ENCODE measurements at regions not wholly inside any gene's neighbourhood (a gene's known extent, or its start where the extent isn't known, plus 50 kb on each side); places are given as distances from the start of the nearest gene placed in this dataset.

DNA sequence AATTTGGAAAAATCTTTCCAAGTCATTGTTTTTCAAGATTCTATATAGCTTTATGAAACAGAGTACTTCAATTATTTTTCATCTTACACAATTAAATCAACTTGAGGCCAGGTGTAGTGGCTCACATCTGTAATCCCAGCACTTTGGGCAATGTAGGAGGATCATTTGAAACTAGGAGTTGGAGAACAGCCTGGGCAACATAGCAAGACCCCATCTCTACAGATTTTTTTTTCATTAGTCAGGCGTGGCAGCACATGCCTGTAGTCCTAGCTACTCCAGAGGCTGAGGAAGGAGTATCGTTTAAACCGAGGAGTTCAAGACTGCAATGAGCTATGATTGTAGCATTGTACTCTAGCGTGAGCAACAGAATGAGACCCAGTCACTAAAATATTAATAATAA lies 72.9 kb downstream of the BMP4 start:
- no peak for TF ChIP-seq CREB1 (IDR thresholded peaks at IDR 0.05)
- TF ChIP-seq CREB1 (CRISPR knock-in tag; IDR thresholded peaks at IDR 0.05) = no peak
- TF ChIP-seq, protein P1, sequence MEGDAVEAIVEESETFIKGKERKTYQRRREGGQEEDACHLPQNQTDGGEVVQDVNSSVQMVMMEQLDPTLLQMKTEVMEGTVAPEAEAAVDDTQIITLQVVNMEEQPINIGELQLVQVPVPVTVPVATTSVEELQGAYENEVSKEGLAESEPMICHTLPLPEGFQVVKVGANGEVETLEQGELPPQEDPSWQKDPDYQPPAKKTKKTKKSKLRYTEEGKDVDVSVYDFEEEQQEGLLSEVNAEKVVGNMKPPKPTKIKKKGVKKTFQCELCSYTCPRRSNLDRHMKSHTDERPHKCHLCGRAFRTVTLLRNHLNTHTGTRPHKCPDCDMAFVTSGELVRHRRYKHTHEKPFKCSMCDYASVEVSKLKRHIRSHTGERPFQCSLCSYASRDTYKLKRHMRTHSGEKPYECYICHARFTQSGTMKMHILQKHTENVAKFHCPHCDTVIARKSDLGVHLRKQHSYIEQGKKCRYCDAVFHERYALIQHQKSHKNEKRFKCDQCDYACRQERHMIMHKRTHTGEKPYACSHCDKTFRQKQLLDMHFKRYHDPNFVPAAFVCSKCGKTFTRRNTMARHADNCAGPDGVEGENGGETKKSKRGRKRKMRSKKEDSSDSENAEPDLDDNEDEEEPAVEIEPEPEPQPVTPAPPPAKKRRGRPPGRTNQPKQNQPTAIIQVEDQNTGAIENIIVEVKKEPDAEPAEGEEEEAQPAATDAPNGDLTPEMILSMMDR (IDR thresholded peaks at IDR 0.05 in 2 of 3, conservative IDR thresholded peaks at IDR 0.05 in 1 of 3; ENCODE audit: insufficient read depth in 2 of 3, low read depth in 1 of 3, low read length in 3 of 3) = no peak
- TF ChIP-seq, protein P2, sequence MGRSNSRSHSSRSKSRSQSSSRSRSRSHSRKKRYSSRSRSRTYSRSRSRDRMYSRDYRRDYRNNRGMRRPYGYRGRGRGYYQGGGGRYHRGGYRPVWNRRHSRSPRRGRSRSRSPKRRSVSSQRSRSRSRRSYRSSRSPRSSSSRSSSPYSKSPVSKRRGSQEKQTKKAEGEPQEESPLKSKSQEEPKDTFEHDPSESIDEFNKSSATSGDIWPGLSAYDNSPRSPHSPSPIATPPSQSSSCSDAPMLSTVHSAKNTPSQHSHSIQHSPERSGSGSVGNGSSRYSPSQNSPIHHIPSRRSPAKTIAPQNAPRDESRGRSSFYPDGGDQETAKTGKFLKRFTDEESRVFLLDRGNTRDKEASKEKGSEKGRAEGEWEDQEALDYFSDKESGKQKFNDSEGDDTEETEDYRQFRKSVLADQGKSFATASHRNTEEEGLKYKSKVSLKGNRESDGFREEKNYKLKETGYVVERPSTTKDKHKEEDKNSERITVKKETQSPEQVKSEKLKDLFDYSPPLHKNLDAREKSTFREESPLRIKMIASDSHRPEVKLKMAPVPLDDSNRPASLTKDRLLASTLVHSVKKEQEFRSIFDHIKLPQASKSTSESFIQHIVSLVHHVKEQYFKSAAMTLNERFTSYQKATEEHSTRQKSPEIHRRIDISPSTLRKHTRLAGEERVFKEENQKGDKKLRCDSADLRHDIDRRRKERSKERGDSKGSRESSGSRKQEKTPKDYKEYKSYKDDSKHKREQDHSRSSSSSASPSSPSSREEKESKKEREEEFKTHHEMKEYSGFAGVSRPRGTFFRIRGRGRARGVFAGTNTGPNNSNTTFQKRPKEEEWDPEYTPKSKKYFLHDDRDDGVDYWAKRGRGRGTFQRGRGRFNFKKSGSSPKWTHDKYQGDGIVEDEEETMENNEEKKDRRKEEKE (IDR thresholded peaks at IDR 0.05; ENCODE audit: borderline replicate concordance in 1 of 2, control insufficient read depth in 1 of 2, low read depth in 2 of 2, low read length in 1 of 2) = no peak
- TF ChIP-seq ARID1B (IDR thresholded peaks at IDR 0.05) = no peak
- TF ChIP-seq, protein P3, sequence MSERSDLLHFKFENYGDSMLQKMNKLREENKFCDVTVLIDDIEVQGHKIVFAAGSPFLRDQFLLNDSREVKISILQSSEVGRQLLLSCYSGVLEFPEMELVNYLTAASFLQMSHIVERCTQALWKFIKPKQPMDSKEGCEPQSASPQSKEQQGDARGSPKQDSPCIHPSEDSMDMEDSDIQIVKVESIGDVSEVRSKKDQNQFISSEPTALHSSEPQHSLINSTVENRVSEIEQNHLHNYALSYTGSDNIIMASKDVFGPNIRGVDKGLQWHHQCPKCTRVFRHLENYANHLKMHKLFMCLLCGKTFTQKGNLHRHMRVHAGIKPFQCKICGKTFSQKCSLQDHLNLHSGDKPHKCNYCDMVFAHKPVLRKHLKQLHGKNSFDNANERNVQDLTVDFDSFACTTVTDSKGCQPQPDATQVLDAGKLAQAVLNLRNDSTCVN (CRISPR knock-in tag; IDR thresholded peaks at IDR 0.05) = no peak
- TF ChIP-seq POLR2A (conservative IDR thresholded peaks at IDR 0.05) = no peak
- TF ChIP-seq ZNF282 (CRISPR knock-in tag; IDR thresholded peaks at IDR 0.05) = no peak
